ENCODE measurements at regions not wholly inside any gene's neighbourhood (a gene's known extent, or its start where the extent isn't known, plus 50 kb on each side); places are given as distances from the start of the nearest gene placed in this dataset.
"Not testable (repeated sequence)": the region's sequence is repeated elsewhere in the genome, so short reads cannot be mapped to it uniquely, and the experiment has no call there.

DNA sequence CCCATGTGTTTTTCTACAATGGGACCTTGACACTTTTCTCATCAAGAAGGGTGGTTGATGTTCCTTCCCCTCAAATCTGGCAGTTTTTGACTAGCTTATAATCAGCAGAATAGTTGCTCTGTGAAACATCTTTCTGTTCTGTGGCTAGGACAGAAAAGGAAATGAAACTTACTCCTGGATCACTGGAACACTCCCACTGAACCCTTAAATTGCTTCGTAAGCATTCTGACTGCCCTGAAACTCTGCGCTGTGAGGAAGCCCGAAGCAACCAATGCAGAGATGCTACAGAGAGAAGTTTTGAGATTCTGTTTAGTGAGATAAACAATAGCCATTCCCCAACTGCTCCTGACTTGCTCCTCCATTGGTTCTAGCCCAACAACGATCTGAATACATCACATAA is 602.2 kb downstream of the CENPC start:
- Mint-ChIP-seq H3K36me3 (ENCODE audit: low read depth) (no peaks in the 10 kb centered on the region), H3K4me3 (no peak overlapping the region), H3K4me1 (ENCODE audit: low read depth) (no peaks in the 10 kb centered on the region), H3K9me3 (peaks cover 20% of the 10 kb centered on the region; the same call in 1 of the 2 replicates), H3K27me3 (ENCODE audit: insufficient read depth) (no peaks in the 10 kb centered on the region), H3K27ac (no peak overlapping the region)
- no peak for DNase-seq
- TF ChIP-seq CTCF (IDR thresholded peaks at IDR 0.05) = no peak

DNA sequence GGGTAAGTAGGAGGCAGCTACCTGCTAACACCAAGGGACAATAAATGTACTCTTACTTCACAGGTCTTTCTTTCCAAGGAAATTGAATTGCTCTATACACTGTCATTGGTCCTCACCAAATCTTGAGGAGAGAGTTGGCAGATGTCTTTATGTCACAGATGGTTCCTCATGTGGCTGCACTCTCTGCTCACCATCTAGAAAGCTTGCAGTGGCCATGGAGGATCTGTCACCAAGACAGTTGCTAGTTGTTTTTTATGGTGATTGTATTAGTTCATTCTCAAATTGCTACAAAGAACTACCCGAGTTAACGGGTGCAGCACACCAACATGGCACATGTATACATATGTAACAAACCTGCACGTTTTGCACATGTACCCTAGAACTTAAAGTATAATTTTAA is 613.3 kb downstream of the CENPC start:
- not testable (repeated sequence) for H3K4me3 Mint-ChIP-seq; H3K9me3 Mint-ChIP-seq; H3K27ac Mint-ChIP-seq; H3K4me1 Mint-ChIP-seq (ENCODE audit: low read depth); DNase-seq; H3K27me3 Mint-ChIP-seq (ENCODE audit: insufficient read depth); H3K36me3 Mint-ChIP-seq (ENCODE audit: low read depth)

DNA sequence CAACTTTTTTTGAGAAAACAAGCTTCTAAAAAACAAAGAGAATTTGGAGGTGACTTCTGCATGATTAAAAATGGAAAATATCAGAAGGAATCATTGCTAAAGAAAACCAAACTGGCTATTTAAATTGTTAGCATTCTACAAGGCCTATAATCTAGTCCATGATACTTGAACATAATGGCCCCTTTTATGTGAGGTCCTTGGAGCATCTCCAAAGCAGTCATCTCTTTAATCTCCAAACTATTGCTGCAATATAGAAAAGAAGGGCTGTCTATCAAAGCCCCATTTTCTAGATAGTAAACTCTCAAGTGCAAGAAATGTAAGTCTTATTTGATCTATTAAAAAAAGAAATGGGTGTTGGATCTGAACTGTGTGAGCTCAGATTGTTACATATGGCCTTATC is 615.1 kb downstream of the CENPC start:
- Mint-ChIP-seq H3K27ac (no peak overlapping the region), H3K9me3 (peaks cover 4% of the 10 kb centered on the region), H3K4me1 (ENCODE audit: low read depth) (no peaks in the 10 kb centered on the region), H3K36me3 (ENCODE audit: low read depth) (no peaks in the 10 kb centered on the region), H3K27me3 (ENCODE audit: insufficient read depth) (no peaks in the 10 kb centered on the region), H3K4me3 (no peak overlapping the region)
- TF ChIP-seq CTCF (IDR thresholded peaks at IDR 0.05) = no peak
- no peak for DNase-seq

DNA sequence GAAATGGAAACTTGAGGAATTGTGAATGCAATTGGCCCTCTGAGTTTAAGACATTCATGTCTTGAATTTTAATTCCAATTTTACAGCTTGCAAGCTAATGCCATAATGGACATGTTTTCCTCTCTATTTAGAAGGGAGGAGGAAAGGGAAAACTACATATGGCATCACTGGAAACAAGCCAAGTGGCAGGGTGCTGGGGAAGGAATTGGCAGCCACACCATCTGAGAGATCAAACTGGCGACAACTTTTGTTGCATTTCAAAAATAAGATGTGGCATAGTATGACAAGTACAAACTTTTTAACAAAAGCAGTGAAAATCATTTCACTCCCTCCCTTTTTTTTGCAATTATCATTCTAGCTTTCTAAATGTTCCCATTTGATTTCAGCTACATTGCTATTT is 615.6 kb downstream of the CENPC start:
- no peaks in the 10 kb centered on the region for H3K4me1 Mint-ChIP-seq (ENCODE audit: low read depth)

DNA sequence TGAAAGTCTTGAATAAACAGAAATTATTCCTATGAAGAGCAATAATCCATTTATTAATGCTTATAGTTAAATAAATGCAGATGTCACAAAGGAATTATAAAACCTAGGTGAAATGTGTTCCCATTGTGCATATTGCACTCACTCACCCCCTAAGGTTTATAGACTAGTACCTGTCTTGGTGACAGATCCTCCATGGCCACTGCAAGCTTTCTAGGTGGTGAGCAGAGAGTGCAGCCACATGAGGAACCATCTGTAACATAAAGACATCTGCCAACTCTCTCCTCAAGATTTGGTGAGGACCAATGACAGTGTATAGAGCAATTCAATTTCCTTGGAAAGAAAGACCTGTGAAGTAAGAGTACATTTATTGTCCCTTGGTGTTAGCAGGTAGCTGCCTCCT is 616.4 kb downstream of the CENPC start:
- not testable (repeated sequence) for H3K4me3 Mint-ChIP-seq; H3K9me3 Mint-ChIP-seq; H3K4me1 Mint-ChIP-seq (ENCODE audit: low read depth); DNase-seq; H3K27me3 Mint-ChIP-seq (ENCODE audit: insufficient read depth); H3K27ac Mint-ChIP-seq; H3K36me3 Mint-ChIP-seq (ENCODE audit: low read depth)

More for the DNA sequence above, 615.6 kb downstream of the CENPC start:
- no peak for DNase-seq
- H3K36me3 Mint-ChIP-seq (ENCODE audit: low read depth) = no peaks in the 10 kb centered on the region
- peaks cover 4% of the 10 kb centered on the region for H3K9me3 Mint-ChIP-seq
- no peak overlapping the region for H3K4me3 Mint-ChIP-seq
- no peak overlapping the region for H3K27ac Mint-ChIP-seq
- no peak for TF ChIP-seq CTCF (IDR thresholded peaks at IDR 0.05)
- H3K27me3 Mint-ChIP-seq (ENCODE audit: insufficient read depth) = no peaks in the 10 kb centered on the region

- Mint-ChIP-seq H3K27ac (no peak overlapping the region), H3K4me1 (ENCODE audit: low read depth) (no peaks in the 10 kb centered on the region), H3K9me3 (peaks cover 13% of the 10 kb centered on the region), H3K36me3 (ENCODE audit: low read depth) (no peaks in the 10 kb centered on the region; the same call in 1 of the 2 replicates), H3K27me3 (ENCODE audit: insufficient read depth) (no peaks in the 10 kb centered on the region), H3K4me3 (no peak overlapping the region)
- no peak for DNase-seq
- no peak for TF ChIP-seq CTCF (IDR thresholded peaks at IDR 0.05)
Observed at GRCh38 chr4:66927937-66928336, 617.4 kb downstream of the CENPC start.

GRCh38 chr4:66926687-66927086 is 618.6 kb downstream of the CENPC start:
- Mint-ChIP-seq H3K36me3 (ENCODE audit: low read depth) (no peaks in the 10 kb centered on the region; the same call in 1 of the 2 replicates), H3K27ac (no peak overlapping the region), H3K4me1 (ENCODE audit: low read depth) (no peaks in the 10 kb centered on the region), H3K27me3 (ENCODE audit: insufficient read depth) (no peaks in the 10 kb centered on the region), H3K4me3 (no peak overlapping the region), H3K9me3 (peaks cover 19% of the 10 kb centered on the region)
- DNase-seq = no peak
- TF ChIP-seq CTCF (IDR thresholded peaks at IDR 0.05) = no peak
